NCI-H2081 treated with DMSO at 0.1 percent for 48 hours (cell line): ENCODE measurements at regions not wholly inside any gene's neighbourhood (a gene's known extent, or its start where the extent isn't known, plus 50 kb on each side); places are given as distances from the start of the nearest gene placed in this dataset.
"Not testable (repeated sequence)": the region's sequence is repeated elsewhere in the genome, so short reads cannot be mapped to it uniquely, and the experiment has no call there.

Experiments used
- DNase-seq: peaks from one replicate; lab custom pipeline; 2025; lab: John Stamatoyannopoulos, UW

- DNase-seq: no peak
These were observed 116.6 kb upstream of the PTPRG start for GRCh38 chr3:61444782-61445181.

DNA sequence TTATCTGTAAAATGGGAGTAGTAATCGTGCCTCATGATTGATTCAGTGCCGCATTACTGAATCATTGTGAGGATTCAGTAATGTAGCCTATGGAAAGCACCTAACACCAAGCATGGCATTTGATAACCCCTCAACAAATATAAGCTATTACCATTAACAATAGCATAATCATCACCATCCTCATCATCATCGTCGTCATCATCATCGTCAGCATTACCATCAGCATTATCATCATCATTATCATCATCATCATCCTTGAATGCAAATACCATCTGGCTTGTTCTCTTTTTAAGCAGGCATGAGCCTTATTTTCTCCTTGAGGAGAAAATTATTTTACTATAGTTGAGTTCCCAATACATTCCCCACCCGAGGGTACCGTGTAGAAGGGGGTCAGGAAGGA lies 115.4 kb upstream of the PTPRG start:
- no peak for DNase-seq

- DNase-seq: no peak
These were observed 115.0 kb upstream of the PTPRG start for GRCh38 chr3:61446341-61446740.

DNA sequence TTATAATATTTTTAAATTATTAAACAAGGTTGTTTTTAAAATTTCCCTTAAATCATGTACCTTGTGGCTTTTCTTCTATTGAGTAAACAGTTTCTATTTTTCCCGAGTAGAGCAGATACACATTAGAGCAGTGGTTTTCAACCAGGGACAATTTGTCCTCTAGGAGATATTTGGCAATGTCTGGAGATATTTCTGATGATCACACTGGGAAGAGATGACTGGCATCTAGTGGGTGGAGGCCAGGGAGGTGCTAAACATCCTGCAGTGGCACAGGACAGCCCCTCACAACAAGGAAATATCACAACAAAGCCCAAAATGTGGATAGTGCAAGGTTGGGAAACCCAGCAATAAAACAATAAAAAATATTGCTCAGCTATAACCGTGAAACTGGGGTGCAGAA lies 113.0 kb upstream of the PTPRG start:
- no peak for DNase-seq

DNA sequence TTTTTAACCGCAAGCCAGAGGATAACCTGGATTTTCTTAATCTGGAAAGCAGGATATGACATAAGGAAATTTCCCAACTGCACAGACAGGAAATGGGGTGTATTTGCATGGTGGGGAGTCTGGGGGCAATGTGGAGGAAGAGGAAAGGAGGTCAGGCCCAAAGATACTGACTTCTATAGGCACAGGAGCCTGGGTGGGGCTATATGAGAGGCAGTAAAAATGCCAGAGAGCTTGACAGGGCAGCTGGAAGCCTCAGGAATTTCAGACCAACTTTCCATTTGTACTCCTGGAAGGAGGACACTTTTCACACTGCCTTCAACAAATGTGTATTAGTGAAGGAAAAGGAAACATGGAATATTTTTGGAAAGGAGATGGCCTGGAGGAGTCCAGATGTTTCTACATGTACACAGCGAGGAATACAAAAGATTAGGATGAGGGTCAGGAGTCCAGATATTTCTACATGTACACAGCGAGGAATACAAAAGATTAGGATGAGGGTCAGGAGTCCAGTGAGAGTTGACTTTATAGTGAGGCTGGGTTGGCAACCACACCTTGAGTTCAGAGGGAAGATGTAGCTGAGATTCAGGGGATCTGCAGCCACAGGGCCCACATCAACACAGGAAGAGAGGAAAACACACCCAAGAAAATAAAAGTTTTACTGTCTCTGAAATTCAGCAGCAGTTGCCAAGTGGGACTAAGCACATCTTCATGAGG lies 111.9 kb upstream of the PTPRG start:
- DNase-seq: no peak

GRCh38 chr3:61450866-61451265 lies 110.5 kb upstream of the PTPRG start:
- no peak for DNase-seq

- no peak for DNase-seq
These were observed 109.5 kb upstream of the PTPRG start for GRCh38 chr3:61451841-61452240.

GRCh38 chr3:61452535-61453090 lies 108.8 kb upstream of the PTPRG start:
- no peak for DNase-seq

DNA sequence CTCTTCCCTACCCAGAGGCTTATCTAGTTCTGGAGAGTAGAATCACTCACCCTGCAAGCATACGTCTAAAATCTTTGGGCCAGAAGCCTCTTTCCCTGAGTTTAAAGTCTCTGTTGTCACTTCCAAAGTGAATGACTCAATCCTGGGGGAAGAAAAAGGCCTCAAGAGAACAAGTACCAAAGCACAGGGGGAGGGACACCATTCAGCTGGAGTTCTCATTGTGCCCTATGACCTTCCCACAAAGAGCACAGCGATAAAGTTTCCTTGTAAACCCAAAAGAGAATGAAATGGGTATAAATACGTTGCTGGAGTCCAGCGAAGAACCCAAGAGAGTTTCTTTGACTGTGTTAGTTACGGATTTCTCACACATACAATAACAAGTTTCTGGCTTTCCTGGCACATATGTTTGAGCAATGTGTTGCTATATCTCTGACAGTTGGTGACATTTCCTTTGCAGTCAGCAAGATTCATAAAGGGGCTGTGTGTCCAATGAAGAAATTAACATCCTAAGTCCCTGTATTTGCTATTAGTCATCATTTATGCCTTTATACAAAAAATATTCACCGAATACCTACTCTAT lies 107.3 kb upstream of the PTPRG start:
- no peak for DNase-seq

DNA sequence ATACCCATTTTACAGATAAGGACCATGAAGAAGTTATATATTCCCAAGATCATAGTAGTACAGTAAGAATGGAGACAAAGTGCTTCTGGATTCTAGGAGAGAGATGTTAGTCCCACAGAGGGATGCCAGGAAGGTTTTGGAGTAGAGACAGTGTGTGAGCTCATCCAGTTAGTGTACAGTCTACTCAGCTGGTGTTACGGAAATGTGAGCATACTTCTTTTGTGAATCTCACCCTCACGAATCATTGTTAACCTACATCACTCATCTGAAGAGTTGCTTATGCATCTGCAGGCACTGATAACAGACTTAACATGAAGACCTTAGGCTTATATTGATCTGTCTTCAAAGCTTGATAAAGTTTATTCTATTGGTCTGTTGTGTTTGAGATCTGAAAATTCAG lies 106.6 kb upstream of the PTPRG start:
- no peak for DNase-seq

DNA sequence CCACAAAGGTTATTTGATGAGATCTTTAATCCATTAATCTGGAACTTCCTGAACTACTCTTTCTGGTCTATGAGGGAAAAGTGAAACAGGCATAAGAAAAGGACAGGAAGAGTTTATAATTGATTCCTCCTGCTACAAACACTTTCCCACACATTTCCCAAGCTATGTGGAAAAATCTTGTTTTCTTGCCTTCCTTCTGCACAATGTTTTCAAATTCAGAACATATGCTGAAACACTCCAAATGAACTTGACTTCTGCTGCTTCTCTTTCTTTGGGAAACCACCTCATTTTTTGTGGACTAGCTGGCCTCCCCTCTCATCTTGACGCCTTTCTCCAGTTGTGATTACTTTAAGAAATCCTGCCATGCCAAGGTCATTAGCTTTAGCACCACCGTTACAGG lies 100.7 kb upstream of the PTPRG start:
- DNase-seq: no peak

DNA sequence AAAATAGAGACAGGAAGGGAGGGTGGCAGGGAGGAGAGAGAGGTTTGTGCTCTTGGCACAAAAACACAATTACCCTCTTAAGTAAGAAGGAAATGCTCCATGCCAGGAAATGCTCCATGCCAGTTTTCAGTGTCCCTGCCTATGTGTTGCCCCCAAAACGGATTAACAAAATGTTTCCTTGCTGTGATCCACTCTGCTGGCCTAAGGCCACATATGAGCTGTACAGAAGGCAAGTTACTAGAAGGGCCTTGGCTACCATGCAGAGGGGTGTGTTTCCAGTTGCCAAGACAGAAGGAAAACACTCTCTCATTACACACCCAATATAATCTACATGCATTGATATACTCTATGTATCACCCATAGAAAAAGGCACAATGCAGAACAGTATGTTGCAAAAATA lies 98.2 kb upstream of the PTPRG start:
- no peak for DNase-seq

DNA sequence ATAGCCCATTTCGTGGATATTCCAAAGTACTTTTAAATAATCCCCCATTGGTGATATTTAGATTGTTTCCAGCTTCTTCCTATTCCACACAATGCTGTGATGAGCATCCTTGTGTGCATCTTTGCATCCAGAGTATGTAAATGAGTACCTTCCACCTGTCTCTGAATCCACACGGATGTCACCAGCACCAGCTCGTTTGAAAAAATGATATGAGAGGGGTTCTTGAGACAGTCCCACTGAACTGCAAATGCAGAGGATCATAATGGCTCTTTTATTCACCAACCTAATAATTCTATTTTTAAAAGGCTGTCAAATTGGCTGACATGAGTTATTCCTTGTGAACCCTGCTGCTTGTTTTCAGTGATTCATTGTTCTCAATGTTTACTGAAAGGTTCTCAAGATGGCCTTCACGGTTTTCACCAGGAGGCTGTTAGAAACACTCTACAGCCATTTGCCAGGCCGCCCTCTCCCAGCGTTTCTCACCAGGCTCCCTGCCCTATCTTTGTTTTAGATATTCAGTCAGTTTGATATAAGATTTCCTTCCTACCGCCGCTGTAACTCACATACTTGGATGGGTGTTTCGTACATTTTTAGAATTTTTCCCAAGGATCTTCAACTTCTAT lies 96.7 kb upstream of the PTPRG start:
- no peak for DNase-seq

DNA sequence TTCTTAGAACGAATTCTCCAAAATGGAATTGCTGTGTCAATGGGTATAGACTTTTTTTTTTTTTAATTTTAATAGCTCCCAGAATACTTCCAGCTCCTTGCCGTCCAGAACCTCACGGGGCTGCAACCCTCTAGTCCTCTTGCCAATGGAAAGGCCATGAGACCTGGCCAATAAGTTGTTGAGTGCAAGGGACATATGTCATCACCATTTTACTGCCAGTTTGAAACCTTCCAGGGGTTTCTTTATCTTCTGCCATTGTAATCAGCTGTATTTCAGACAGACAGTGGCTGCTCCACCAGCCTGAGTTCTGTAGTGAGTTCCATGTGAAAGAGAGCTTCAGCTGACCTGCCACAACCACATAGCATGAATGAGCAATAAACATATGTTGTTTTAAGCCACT lies 95.0 kb upstream of the PTPRG start:
- no peak for DNase-seq

DNA sequence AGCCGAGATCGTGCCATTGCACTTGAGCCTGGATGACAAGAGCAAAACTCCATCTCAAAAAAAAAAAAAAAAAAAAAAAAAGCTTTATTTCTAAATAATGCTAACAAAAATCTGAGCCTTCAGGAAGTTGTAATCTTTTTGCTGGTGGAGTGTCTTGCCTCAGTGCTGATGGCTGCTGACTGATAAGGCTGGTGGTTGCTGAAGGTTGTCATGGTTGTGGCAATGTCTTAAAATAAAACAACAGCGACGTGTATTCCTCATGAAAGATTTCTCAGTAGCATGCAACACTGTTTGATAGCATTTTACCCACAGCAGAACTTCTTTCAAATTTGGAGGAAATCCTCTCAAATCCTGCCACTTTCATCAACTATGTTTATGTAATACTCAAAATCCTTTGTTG lies 77.4 kb upstream of the PTPRG start:
- no peak for DNase-seq

GRCh38 chr3:61493339-61493738 lies 68.0 kb upstream of the PTPRG start:
- DNase-seq: no peak

- not testable (repeated sequence) for DNase-seq
These were observed 67.1 kb upstream of the PTPRG start for GRCh38 chr3:61494309-61494708.

DNA sequence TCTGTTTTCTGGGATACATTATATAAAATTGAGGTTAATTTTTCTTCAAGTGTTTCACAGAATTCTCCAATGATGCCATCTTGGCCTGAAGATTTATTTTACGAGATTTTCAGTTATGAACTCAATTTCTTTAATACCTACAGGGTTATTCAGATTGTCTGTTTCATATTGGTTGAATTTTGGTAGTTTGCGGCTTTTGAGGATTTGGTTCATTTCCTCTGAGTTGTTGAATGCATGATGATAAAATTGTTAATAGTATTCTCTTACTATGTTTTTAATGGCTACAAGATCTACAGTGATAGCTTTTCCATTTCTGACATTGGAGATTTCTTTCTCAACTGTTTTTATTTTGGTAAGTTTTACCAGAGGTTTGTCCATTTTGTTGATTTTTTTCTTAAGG lies 63.9 kb upstream of the PTPRG start:
- DNase-seq: no peak

DNA sequence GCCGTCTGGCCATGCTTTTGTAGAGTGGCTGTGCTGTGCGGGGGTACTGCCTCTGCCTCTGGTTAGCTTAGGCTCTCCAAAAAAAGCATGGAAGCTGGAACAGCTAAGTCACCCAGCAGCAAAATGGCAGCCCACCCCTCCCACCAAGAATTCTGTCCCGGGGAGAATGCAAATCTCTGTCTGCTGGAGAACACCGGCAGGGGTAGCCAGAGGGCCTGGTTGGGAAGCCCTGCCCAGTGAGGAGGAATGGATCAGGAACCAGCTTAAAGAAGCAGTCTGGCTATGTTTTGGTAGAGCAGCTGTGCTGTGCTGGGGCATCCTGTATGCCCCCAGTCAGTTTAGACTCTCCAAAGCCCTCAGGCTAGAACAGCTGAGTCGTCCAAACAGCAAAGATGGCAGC lies 56.2 kb upstream of the PTPRG start:
- no peak for DNase-seq

GRCh38 chr3:61507946-61508345 lies 53.4 kb upstream of the PTPRG start:
- DNase-seq: no peak
